ENCODE measurements at regions not wholly inside any gene's neighbourhood (a gene's known extent, or its start where the extent isn't known, plus 50 kb on each side); places are given as distances from the start of the nearest gene placed in this dataset.

DNA sequence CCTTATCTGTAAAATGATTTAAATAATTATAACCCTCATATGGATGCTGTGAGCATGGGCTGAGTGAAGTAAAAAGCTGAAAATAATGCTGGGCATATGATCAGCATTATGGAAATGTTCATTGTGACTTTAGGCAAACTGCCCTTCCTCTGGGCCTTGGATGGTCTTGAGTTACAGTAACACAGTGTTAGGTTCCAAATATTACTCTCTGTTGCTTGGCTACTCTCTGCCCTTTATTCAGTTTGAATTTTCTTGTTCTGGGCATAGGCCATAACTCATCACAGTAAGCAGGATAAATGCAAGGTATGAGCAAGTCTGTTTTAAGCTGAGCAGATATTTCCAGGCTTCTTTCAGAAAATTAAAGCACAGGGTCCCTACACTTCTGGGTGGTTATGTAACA, 868.0 kb downstream of the KCNMA1 start:
- Histone ChIP-seq H3K9ac (ENCODE audit: low read depth in 1 of 2, low read length in 2 of 2) (no peak overlapping the region), H3K4me1 (ENCODE audit: control insufficient read depth in 4 of 4, insufficient read depth in 4 of 4, low read length in 3 of 4) (no peaks in the 10 kb centered on the region), H3K27ac (ENCODE audit: low read depth in 1 of 2, low read length in 2 of 2) (no peak overlapping the region), H3K9me3 (ENCODE audit: control insufficient read depth in 4 of 4, low read length in 3 of 4) (peaks cover 0 to 3% (median 0%) of the 10 kb centered on the region in 4 donors), H3K36me3 (ENCODE audit: control insufficient read depth in 4 of 4, insufficient read depth in 3 of 4, low read depth in 1 of 4, low read length in 3 of 4) (no peaks in the 10 kb centered on the region), H3K27me3 (ENCODE audit: control insufficient read depth in 4 of 4, insufficient read depth in 4 of 4, low read length in 3 of 4) (peaks cover 0 to 4% (median 2%) of the 10 kb centered on the region in 4 donors), H3K4me3 (ENCODE audit: low read depth in 1 of 3, low read length in 3 of 3) (no peak overlapping the region)
- no peak for DNase-seq (ENCODE audit: low spot score)
- TF ChIP-seq EGR1 (IDR thresholded peaks at IDR 0.05; ENCODE audit: low read depth in 2 of 2) (no peak), RXRA (IDR thresholded peaks at IDR 0.05) (no peak)

DNA sequence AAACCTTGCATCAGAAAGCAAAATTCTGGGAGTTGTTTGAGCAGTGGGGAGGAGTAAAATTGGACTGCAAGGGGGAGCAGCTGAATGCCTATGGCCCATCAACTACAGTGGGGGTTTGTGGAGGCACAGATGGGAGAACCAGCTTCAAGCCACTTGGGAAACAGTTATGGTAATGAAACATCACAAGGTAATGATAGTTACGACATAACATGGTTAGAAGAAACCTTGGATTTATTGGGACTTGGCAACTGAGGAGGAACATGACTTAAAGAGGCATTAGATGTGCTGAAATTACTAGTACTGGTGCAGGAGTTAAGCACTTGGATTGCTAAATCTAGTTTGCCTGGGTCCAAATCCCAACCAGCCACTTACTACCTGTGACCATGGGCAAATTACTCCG, 868.4 kb downstream of the KCNMA1 start:
- no peak for TF ChIP-seq FOXA1 (IDR thresholded peaks at IDR 0.05)
- TF ChIP-seq RAD21 (IDR thresholded peaks at IDR 0.05) = no peak
- no peak for TF ChIP-seq TAF1 (conservative IDR thresholded peaks at IDR 0.05)
- TF ChIP-seq GABPA (IDR thresholded peaks at IDR 0.05 in 1 of 2, conservative IDR thresholded peaks at IDR 0.05 in 1 of 2) = no peak
- no peak for TF ChIP-seq JUND (IDR thresholded peaks at IDR 0.05)
- no peak for TF ChIP-seq FOXA2 (IDR thresholded peaks at IDR 0.05)
- TF ChIP-seq RXRA (IDR thresholded peaks at IDR 0.05) = no peak
- TF ChIP-seq, protein P1, sequence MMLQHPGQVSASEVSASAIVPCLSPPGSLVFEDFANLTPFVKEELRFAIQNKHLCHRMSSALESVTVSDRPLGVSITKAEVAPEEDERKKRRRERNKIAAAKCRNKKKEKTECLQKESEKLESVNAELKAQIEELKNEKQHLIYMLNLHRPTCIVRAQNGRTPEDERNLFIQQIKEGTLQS (IDR thresholded peaks at IDR 0.05) = no peak
- no peak for TF ChIP-seq HNF4A (conservative IDR thresholded peaks at IDR 0.05)
- TF ChIP-seq HNF4G (IDR thresholded peaks at IDR 0.05) = no peak
- TF ChIP-seq, protein P2, sequence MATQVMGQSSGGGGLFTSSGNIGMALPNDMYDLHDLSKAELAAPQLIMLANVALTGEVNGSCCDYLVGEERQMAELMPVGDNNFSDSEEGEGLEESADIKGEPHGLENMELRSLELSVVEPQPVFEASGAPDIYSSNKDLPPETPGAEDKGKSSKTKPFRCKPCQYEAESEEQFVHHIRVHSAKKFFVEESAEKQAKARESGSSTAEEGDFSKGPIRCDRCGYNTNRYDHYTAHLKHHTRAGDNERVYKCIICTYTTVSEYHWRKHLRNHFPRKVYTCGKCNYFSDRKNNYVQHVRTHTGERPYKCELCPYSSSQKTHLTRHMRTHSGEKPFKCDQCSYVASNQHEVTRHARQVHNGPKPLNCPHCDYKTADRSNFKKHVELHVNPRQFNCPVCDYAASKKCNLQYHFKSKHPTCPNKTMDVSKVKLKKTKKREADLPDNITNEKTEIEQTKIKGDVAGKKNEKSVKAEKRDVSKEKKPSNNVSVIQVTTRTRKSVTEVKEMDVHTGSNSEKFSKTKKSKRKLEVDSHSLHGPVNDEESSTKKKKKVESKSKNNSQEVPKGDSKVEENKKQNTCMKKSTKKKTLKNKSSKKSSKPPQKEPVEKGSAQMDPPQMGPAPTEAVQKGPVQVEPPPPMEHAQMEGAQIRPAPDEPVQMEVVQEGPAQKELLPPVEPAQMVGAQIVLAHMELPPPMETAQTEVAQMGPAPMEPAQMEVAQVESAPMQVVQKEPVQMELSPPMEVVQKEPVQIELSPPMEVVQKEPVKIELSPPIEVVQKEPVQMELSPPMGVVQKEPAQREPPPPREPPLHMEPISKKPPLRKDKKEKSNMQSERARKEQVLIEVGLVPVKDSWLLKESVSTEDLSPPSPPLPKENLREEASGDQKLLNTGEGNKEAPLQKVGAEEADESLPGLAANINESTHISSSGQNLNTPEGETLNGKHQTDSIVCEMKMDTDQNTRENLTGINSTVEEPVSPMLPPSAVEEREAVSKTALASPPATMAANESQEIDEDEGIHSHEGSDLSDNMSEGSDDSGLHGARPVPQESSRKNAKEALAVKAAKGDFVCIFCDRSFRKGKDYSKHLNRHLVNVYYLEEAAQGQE (IDR thresholded peaks at IDR 0.05) = no peak
- no peak for TF ChIP-seq SP1 (IDR thresholded peaks at IDR 0.05)
- TF ChIP-seq YY1 (IDR thresholded peaks at IDR 0.05) = no peak
- TF ChIP-seq, protein P3, sequence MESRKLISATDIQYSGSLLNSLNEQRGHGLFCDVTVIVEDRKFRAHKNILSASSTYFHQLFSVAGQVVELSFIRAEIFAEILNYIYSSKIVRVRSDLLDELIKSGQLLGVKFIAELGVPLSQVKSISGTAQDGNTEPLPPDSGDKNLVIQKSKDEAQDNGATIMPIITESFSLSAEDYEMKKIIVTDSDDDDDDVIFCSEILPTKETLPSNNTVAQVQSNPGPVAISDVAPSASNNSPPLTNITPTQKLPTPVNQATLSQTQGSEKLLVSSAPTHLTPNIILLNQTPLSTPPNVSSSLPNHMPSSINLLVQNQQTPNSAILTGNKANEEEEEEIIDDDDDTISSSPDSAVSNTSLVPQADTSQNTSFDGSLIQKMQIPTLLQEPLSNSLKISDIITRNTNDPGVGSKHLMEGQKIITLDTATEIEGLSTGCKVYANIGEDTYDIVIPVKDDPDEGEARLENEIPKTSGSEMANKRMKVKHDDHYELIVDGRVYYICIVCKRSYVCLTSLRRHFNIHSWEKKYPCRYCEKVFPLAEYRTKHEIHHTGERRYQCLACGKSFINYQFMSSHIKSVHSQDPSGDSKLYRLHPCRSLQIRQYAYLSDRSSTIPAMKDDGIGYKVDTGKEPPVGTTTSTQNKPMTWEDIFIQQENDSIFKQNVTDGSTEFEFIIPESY (IDR thresholded peaks at IDR 0.05) = no peak
- TF ChIP-seq, protein P4, sequence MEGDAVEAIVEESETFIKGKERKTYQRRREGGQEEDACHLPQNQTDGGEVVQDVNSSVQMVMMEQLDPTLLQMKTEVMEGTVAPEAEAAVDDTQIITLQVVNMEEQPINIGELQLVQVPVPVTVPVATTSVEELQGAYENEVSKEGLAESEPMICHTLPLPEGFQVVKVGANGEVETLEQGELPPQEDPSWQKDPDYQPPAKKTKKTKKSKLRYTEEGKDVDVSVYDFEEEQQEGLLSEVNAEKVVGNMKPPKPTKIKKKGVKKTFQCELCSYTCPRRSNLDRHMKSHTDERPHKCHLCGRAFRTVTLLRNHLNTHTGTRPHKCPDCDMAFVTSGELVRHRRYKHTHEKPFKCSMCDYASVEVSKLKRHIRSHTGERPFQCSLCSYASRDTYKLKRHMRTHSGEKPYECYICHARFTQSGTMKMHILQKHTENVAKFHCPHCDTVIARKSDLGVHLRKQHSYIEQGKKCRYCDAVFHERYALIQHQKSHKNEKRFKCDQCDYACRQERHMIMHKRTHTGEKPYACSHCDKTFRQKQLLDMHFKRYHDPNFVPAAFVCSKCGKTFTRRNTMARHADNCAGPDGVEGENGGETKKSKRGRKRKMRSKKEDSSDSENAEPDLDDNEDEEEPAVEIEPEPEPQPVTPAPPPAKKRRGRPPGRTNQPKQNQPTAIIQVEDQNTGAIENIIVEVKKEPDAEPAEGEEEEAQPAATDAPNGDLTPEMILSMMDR (IDR thresholded peaks at IDR 0.05; ENCODE audit: low read depth, low read length, missing input control) = no peak
- TF ChIP-seq, protein P5, sequence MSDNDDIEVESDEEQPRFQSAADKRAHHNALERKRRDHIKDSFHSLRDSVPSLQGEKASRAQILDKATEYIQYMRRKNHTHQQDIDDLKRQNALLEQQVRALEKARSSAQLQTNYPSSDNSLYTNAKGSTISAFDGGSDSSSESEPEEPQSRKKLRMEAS (IDR thresholded peaks at IDR 0.05) = no peak
- TF ChIP-seq EGR1 (IDR thresholded peaks at IDR 0.05; ENCODE audit: low read depth in 2 of 2) = no peak
- DNase-seq (ENCODE audit: low spot score) = no peak
- 95% methylated on average over 2 of the region's 2 CpGs for WGBS
- Histone ChIP-seq H3K9ac (ENCODE audit: low read depth in 1 of 2, low read length in 2 of 2) (no peak overlapping the region), H3K27me3 (ENCODE audit: control insufficient read depth in 4 of 4, insufficient read depth in 4 of 4, low read length in 3 of 4) (peaks cover 0 to 4% (median 1%) of the 10 kb centered on the region in 4 donors), H3K27ac (ENCODE audit: low read depth in 1 of 2, low read length in 2 of 2) (no peak overlapping the region), H3K9me3 (ENCODE audit: control insufficient read depth in 4 of 4, low read length in 3 of 4) (peaks cover 0 to under 1% (median 0%) of the 10 kb centered on the region in 4 donors), H3K4me3 (ENCODE audit: low read depth in 1 of 3, low read length in 3 of 3) (no peak overlapping the region), H3K4me1 (ENCODE audit: control insufficient read depth in 4 of 4, insufficient read depth in 4 of 4, low read length in 3 of 4) (no peaks in the 10 kb centered on the region), H3K36me3 (ENCODE audit: control insufficient read depth in 4 of 4, insufficient read depth in 3 of 4, low read depth in 1 of 4, low read length in 3 of 4) (no peaks in the 10 kb centered on the region)
